ENCODE measurements at regions not wholly inside any gene's neighbourhood (a gene's known extent, or its start where the extent isn't known, plus 50 kb on each side); places are given as distances from the start of the nearest gene placed in this dataset.

- no peak for DNase-seq
Measured at GRCh38 chr2:67342394-67342793, 54.7 kb upstream of the ETAA1 start.

GRCh38 chr2:67346718-67347407 is 50.3 kb upstream of the ETAA1 start:
- no peak for DNase-seq
